Endothelial cell of umbilical vein (primary cell): ENCODE measurements at regions not wholly inside any gene's neighbourhood (a gene's known extent, or its start where the extent isn't known, plus 50 kb on each side); places are given as distances from the start of the nearest gene placed in this dataset.

ENCODE experiments used
- BruUV-seq: library from RNA; stranded (reverse); fragments of 400-500 nt; replicated peaks from 2 replicates; lab custom pipeline; 2021; lab: Mats Ljungman, UMichigan
- CTCF ChIA-PET: fragments of 300-600, 350-600 bp; sonication (Branson Sonifier 250); formaldehyde crosslinking; loops from one replicate; lab custom pipeline; 2021; ENCODE audit warnings: antibody characterized with exemption, inconsistent platforms; lab: Charles Lee
- POLR2A ChIA-PET: fragments of 300-600, 350-600 bp; sonication (Branson Sonifier 250); formaldehyde crosslinking; loops from one replicate; lab custom pipeline; 2021; ENCODE audit warnings: antibody characterized with exemption, inconsistent platforms; lab: Charles Lee
- DNase-seq: peaks from one replicate; pipeline ENCODE4 v3.0.0-alpha.2; 2011; ENCODE audit warnings: low read depth, low spot score
- FAIRE-seq: peaks from 2 replicates; lab custom pipeline; 2011; peaks lifted over from hg19 to GRCh38; lab: Jason Lieb, UNC
- H2AFZ ChIP-seq: 2 replicates; pipeline ENCODE4 v1.6.0; 2012; ENCODE audit warnings: low read depth, low read length, control low read depth, inconsistent platforms
- H3K27ac ChIP-seq: 2 replicates; pipeline ENCODE4 v1.5.1; 2011; ENCODE audit warnings: low read depth, mild to moderate bottlenecking, control low read depth, low read length, moderate library complexity; ENCODE audit not compliant: insufficient read depth
- H3K27me3 ChIP-seq, 2 experiments: 2 replicates each; pipeline versions ENCODE4 v1.6.0 to v1.6.1; 2011; ENCODE audit warnings: low read length in 2 of 2, mixed read lengths in 1 of 2; ENCODE audit not compliant: control insufficient read depth in 2 of 2, insufficient read depth in 2 of 2
- H3K36me3 ChIP-seq, 2 experiments: 2 replicates in 1 of 2; 3 replicates in 1 of 2; pipeline ENCODE4 v1.5.1; 2011; ENCODE audit warnings: low read length in 2 of 2, mild to moderate bottlenecking in 1 of 2, moderate library complexity in 1 of 2; ENCODE audit not compliant: control insufficient read depth in 2 of 2, insufficient read depth in 2 of 2; ENCODE audit errors: extremely low read depth in 1 of 2
- H3K4me1 ChIP-seq: 3 replicates; pipeline ENCODE4 v1.5.1; 2011; ENCODE audit warnings: mild to moderate bottlenecking, low read length; ENCODE audit not compliant: control insufficient read depth, insufficient read depth; ENCODE audit errors: extremely low read depth
- H3K4me2 ChIP-seq: 2 replicates; pipeline ENCODE4 v1.6.1; 2011; ENCODE audit warnings: low read length, control low read depth, mixed read lengths; ENCODE audit not compliant: insufficient read depth
- H3K4me3 ChIP-seq, 3 experiments: fragments of 200-600 bp in 1 of 3; sonication (generic), shearing (Covaris generic) in 1 of 3; replicated peaks in 1 of 3; 2 replicates each; pipeline ENCODE4 v1.5.1; 2011 to 2016; ENCODE audit warnings: control low read depth in 3 of 3, low read length in 3 of 3, mild to moderate bottlenecking in 2 of 3, inconsistent platforms in 1 of 3, low read depth in 1 of 3, moderate library complexity in 1 of 3; ENCODE audit not compliant: insufficient read depth in 1 of 3
- H3K79me2 ChIP-seq: 2 replicates; pipeline ENCODE4 v1.6.0; 2012; ENCODE audit warnings: low read length, inconsistent platforms; ENCODE audit not compliant: control insufficient read depth, insufficient read depth
- H3K9ac ChIP-seq: replicated peaks from 2 replicates; pipeline ENCODE3; 2011; ENCODE audit warnings: low read length, control low read depth; ENCODE audit not compliant: insufficient read depth; ENCODE audit errors: extremely low read depth
- H3K9me1 ChIP-seq: replicated peaks from 3 replicates; pipeline ENCODE4 v1.6.0; 2011; ENCODE audit warnings: mild to moderate bottlenecking, low read length; ENCODE audit not compliant: control insufficient read depth, insufficient read depth; ENCODE audit errors: extremely low read depth
- H3K9me3 ChIP-seq: replicated peaks from 2 replicates; pipeline ENCODE4 v1.5.1; 2012; ENCODE audit warnings: low read length, inconsistent platforms; ENCODE audit not compliant: control insufficient read depth, insufficient read depth
- H4K20me1 ChIP-seq: replicated peaks from 2 replicates; pipeline ENCODE3; 2011; ENCODE audit warnings: mild to moderate bottlenecking, low read length; ENCODE audit not compliant: control insufficient read depth, insufficient read depth; ENCODE audit errors: extremely low read depth
- CTCF ChIP-seq, 2 donors: IDR thresholded peaks; 1 replicate in 1 of 2; 2 replicates in 1 of 2; pipeline ENCODE4 v1.5.1; 2011; ENCODE audit warnings: low read length in 2 of 2, mild to moderate bottlenecking in 2 of 2, moderate library complexity in 2 of 2, control low read depth in 1 of 2, inconsistent platforms in 1 of 2, low read depth in 1 of 2; ENCODE audit not compliant: insufficient read depth in 1 of 2; ENCODE audit errors: extremely low read depth in 1 of 2
- FOS ChIP-seq: IDR thresholded peaks from 2 replicates; pipeline ENCODE4 v1.6.1; 2011; ENCODE audit warnings: mild to moderate bottlenecking, low read length, moderate library complexity, borderline replicate concordance; ENCODE audit not compliant: insufficient read depth
- GATA2 ChIP-seq: IDR thresholded peaks from 2 replicates; pipeline ENCODE4 v1.7.0; 2011; ENCODE audit warnings: low read depth, mild to moderate bottlenecking, moderate library complexity, mixed read lengths, low read length; ENCODE audit not compliant: insufficient read length, insufficient read depth
- JUN ChIP-seq: IDR thresholded peaks from 2 replicates; pipeline ENCODE4 v1.6.1; 2011; ENCODE audit warnings: borderline replicate concordance, low read depth; ENCODE audit not compliant: insufficient read length, insufficient read depth
- MAX ChIP-seq: IDR thresholded peaks from 2 replicates; pipeline ENCODE4 v1.6.1; 2011; ENCODE audit not compliant: insufficient read depth, insufficient read length
- MYC ChIP-seq: IDR thresholded peaks from one replicate; pipeline ENCODE4 v1.6.1; 2011; ENCODE audit warnings: mild to moderate bottlenecking, low read depth, low read length
- POLR2A ChIP-seq: IDR thresholded peaks from 2 replicates; pipeline ENCODE4 v1.6.1; 2012; ENCODE audit warnings: low read depth, mild to moderate bottlenecking, control low read depth, low read length
- POLR2AphosphoS5 ChIP-seq: IDR thresholded peaks from 2 replicates; pipeline ENCODE4 v1.6.1; 2012; ENCODE audit warnings: low read depth, mild to moderate bottlenecking, control low read depth, low read length, moderate library complexity; ENCODE audit not compliant: insufficient read depth
- dilution Hi-C: fragments of 300-500 bp; cut with MboI; formaldehyde crosslinking; loops from one replicate; pipeline ENCODE4 v1.15.0; 2019; ENCODE audit warnings: low sequenced_read_pairs; ENCODE audit not compliant: extremely low pct_ligation_motif_present
- intact Hi-C: fragments of 100-400 bp; cut with micrococcal nuclease; formaldehyde crosslinking; loops from one replicate; pipeline ENCODE4 v1.10.0; 2022

DNA sequence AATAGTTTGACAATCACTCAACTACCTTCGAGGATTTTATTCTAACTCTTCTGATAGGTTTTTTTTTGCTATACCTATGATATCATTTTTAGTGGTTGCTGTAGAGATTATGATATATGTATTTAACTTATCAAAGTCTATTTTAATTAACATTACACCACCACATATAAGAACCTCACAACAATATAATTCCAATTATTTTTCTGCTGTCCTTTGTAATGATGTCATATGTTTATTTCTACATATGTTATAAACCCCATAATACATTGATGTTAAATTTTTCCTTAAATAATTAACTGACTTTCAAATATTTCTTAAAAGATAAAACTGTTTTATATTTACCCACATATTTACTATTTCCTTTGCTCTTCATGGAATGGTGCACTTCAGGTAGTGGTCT, 103.4 kb upstream of the KITLG start:
- BruUV-seq: no TSS peak
- Histone ChIP-seq H3K9me1 (no peaks in the 10 kb centered on the region), H2AFZ (no peak overlapping the region), H3K4me1 (no peaks in the 10 kb centered on the region), H3K9me3 (no peaks in the 10 kb centered on the region), H3K4me2 (no peak overlapping the region), H3K27me3 (no peaks in the 10 kb centered on the region), H3K4me3 (no peak overlapping the region), H3K27ac (no peak overlapping the region), H3K79me2 (no peaks in the 10 kb centered on the region), H3K36me3 (no peaks in the 10 kb centered on the region), H4K20me1 (no peaks in the 10 kb centered on the region), H3K9ac (no peak overlapping the region)
- ChIA-PET CTCF (interaction anchor here (0.8 kb wide), 1 partner anchor 79 kb away, joined by 3 read pairs; no protein-coding TSS in a partner anchor), POLR2A (no interaction called here)
- FAIRE-seq (no peak), DNase-seq (no peak)
- intact Hi-C loops: no loop called here
- dilution Hi-C loops: no loop called here
- no peak for TF ChIP-seq FOS
- TF ChIP-seq POLR2AphosphoS5: no peak
- no peak for TF ChIP-seq MAX
- TF ChIP-seq MYC: no peak
- no peak for TF ChIP-seq POLR2A
- TF ChIP-seq CTCF (IDR thresholded peaks at IDR 0.05; ENCODE audit: extremely low read depth in 1 of 2, insufficient read depth in 1 of 2, low read depth in 1 of 2, low read length in 2 of 2): no peak
- TF ChIP-seq GATA2: no peak
- no peak for TF ChIP-seq JUN
